ENCODE measurements at regions not wholly inside any gene's neighbourhood (a gene's known extent, or its start where the extent isn't known, plus 50 kb on each side); places are given as distances from the start of the nearest gene placed in this dataset.

- no peak for TF ChIP-seq CTCF (conservative IDR thresholded peaks at IDR 0.05 in 1 of 2, IDR thresholded peaks at IDR 0.05 in 1 of 2; ENCODE audit: low read depth in 1 of 2, low read length in 2 of 2)
- TF ChIP-seq EZH2 (IDR thresholded peaks at IDR 0.05; ENCODE audit: low read length, missing control alignments): no peak
Measured at GRCh38 chr3:8445861-8446260, 55.8 kb upstream of the LMCD1 start.
